ENCODE measurements at regions not wholly inside any gene's neighbourhood (a gene's known extent, or its start where the extent isn't known, plus 50 kb on each side); places are given as distances from the start of the nearest gene placed in this dataset.

GRCh38 chr6:166036316-166037095, 131.1 kb downstream of the TBXT start (continued):
- TF ChIP-seq EZH2phosphoT487 (IDR thresholded peaks at IDR 0.05; ENCODE audit: unreplicated experiment) (no peak), JUNB (IDR thresholded peaks at IDR 0.05; ENCODE audit: unreplicated experiment) (no peak), NANOG (IDR thresholded peaks at IDR 0.05; ENCODE audit: borderline replicate concordance) (no peak), POLR2AphosphoS5 (IDR thresholded peaks at IDR 0.05; ENCODE audit: low read depth) (no peak), STAT1 (IDR thresholded peaks at IDR 0.05; ENCODE audit: unreplicated experiment) (no peak), CREB1 (CRISPR knock-in tag; IDR thresholded peaks at IDR 0.05; ENCODE audit: low read depth) (no peak), ETS1 (IDR thresholded peaks at IDR 0.05) (no peak), CTCF (conservative IDR thresholded peaks at IDR 0.05; ENCODE audit: low read depth in 2 of 2) (no peak), ZNF114 (CRISPR knock-in tag; IDR thresholded peaks at IDR 0.05) (no peak), EZH2 (IDR thresholded peaks at IDR 0.05; ENCODE audit: low read depth, unreplicated experiment) (no peak), ZNF331 (CRISPR knock-in tag; IDR thresholded peaks at IDR 0.05; ENCODE audit: low read depth) (no peak)

- Mint-ChIP-seq H3K4me1 (peaks cover 18% of the 10 kb centered on the region; the same call in 2 of the 3 replicates), H3K27ac (no peak overlapping the region), H3K36me3 (ENCODE audit: low read depth) (peaks cover 4% of the 10 kb centered on the region; the same call in 2 of the 3 replicates), H3K27me3 (ENCODE audit: insufficient read depth, low read depth, poor library complexity) (no peaks in the 10 kb centered on the region), H3K4me3 (no peak overlapping the region), H3K9me3 (peaks cover 8% of the 10 kb centered on the region)
- H3K27ac ChIP-seq (ENCODE audit: low read depth): no peak overlapping the region
- H2AFZ ChIP-seq: peak overlapping the region; percentile 26
- H3F3A ChIP-seq (replicated peaks; ENCODE audit: low read depth): peaks cover 3% of the 10 kb centered on the region; the same call in 1 of the 2 replicates
- H3K4me3 ChIP-seq: no peak overlapping the region
- TF ChIP-seq CTCF (conservative IDR thresholded peaks at IDR 0.05; ENCODE audit: low read depth in 2 of 2): peak; percentile 35 to 53; a peak in 3 of 4 replicates
- no peak for TF ChIP-seq CREB1 (CRISPR knock-in tag; IDR thresholded peaks at IDR 0.05; ENCODE audit: low read depth)
- peak; percentile 81 for DNase-seq (ENCODE audit: low spot score)
- no peak overlapping the region for H3K4me2 ChIP-seq
- peak; percentile 98 for ATAC-seq
- H4K20me1 ChIP-seq (replicated peaks; ENCODE audit: insufficient read depth): no peaks in the 10 kb centered on the region
- no peaks in the 10 kb centered on the region for H3K79me2 ChIP-seq (replicated peaks; ENCODE audit: insufficient read depth)
- H3K27me3 ChIP-seq (ENCODE audit: insufficient read depth): no peaks in the 10 kb centered on the region
- peaks cover 4% of the 10 kb centered on the region for H3K36me3 ChIP-seq (ENCODE audit: insufficient read depth)
- peaks cover 10% of the 10 kb centered on the region for H3K4me1 ChIP-seq (ENCODE audit: insufficient read depth)
- no peaks in the 10 kb centered on the region for H3K9me2 ChIP-seq (ENCODE audit: insufficient read depth)
Observed at GRCh38 chr6:166032366-166033200, 135.1 kb downstream of the TBXT start.

All from GM23338 (cell line).